ENCODE measurements at regions not wholly inside any gene's neighbourhood (a gene's known extent, or its start where the extent isn't known, plus 50 kb on each side); places are given as distances from the start of the nearest gene placed in this dataset.

DNA sequence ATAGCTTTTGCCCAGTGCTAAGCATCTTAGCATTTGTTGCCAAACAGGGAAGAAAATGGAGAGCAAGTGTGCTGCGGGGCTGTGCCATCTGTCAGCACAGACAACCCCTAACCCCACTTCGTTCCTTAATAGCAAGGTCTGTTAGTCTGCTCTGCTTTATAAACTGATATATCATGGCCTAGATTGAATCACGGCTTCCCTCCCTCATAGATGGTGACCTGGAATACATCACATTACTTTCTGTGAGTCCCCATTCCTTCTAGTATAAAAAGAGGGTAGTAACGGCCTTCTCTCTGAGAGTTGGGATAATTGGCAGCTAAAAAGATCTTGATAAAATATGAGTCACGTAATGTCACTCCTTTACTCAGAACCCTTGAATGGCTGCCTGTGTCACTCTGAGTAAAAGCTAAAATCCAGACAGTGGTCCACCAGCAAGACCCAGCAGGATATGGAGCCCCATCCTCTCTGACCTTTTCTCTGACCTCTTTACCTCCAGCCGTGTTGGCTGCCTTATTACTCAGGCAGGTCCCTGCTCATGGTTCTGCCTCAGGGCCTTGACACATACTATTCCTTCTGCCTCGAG lies 151.7 kb downstream of the DLEU7 start:
- TF ChIP-seq, protein P1, sequence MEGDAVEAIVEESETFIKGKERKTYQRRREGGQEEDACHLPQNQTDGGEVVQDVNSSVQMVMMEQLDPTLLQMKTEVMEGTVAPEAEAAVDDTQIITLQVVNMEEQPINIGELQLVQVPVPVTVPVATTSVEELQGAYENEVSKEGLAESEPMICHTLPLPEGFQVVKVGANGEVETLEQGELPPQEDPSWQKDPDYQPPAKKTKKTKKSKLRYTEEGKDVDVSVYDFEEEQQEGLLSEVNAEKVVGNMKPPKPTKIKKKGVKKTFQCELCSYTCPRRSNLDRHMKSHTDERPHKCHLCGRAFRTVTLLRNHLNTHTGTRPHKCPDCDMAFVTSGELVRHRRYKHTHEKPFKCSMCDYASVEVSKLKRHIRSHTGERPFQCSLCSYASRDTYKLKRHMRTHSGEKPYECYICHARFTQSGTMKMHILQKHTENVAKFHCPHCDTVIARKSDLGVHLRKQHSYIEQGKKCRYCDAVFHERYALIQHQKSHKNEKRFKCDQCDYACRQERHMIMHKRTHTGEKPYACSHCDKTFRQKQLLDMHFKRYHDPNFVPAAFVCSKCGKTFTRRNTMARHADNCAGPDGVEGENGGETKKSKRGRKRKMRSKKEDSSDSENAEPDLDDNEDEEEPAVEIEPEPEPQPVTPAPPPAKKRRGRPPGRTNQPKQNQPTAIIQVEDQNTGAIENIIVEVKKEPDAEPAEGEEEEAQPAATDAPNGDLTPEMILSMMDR (IDR thresholded peaks at IDR 0.05): no peak
- no peak for TF ChIP-seq POLR2A (IDR thresholded peaks at IDR 0.05)
